C4-2B (cell line): ENCODE measurements at regions not wholly inside any gene's neighbourhood (a gene's known extent, or its start where the extent isn't known, plus 50 kb on each side); places are given as distances from the start of the nearest gene placed in this dataset.

Experiments used
- H3K27ac ChIP-seq: fragments of 450-650 bp; 2 replicates; pipeline ENCODE4 v1.5.1; 2017
- CTCF ChIP-seq: fragments of 450-650 bp; conservative IDR thresholded peaks from 2 replicates; pipeline ENCODE4 v1.5.1; 2017; ENCODE audit warnings: mild to moderate bottlenecking
- ZFX ChIP-seq: fragments of 450-650 bp; IDR thresholded peaks from 2 replicates; pipeline ENCODE4 v1.6.1; 2017

GRCh38 chr15:46589088-46589487, 954.3 kb downstream of the SQOR start:
- TF ChIP-seq ZFX (no peak), CTCF (no peak)
- H3K27ac ChIP-seq, result no peak overlapping the region

- no peak overlapping the region for H3K27ac ChIP-seq
- TF ChIP-seq CTCF, result no peak
- TF ChIP-seq ZFX, result no peak
Measured at GRCh38 chr15:46591462-46591861, 956.6 kb downstream of the SQOR start.

GRCh38 chr15:46595016-46595415, 960.2 kb downstream of the SQOR start:
- no peak for TF ChIP-seq ZFX
- no peak for TF ChIP-seq CTCF

GRCh38 chr15:46607077-46607476, 972.2 kb downstream of the SQOR start:
- no peak overlapping the region for H3K27ac ChIP-seq
- no peak for TF ChIP-seq ZFX
- no peak for TF ChIP-seq CTCF

More at GRCh38 chr15:46595016-46595415, 960.2 kb downstream of the SQOR start:
- H3K27ac ChIP-seq, result no peak overlapping the region

GRCh38 chr15:46616033-46616432, 981.2 kb downstream of the SQOR start:
- no peak for TF ChIP-seq ZFX
- no peak for TF ChIP-seq CTCF
- no peak overlapping the region for H3K27ac ChIP-seq

GRCh38 chr15:46617507-46617906, 982.7 kb downstream of the SQOR start:
- H3K27ac ChIP-seq, result no peak overlapping the region
- TF ChIP-seq ZFX (no peak), CTCF (no peak)

- no peak for TF ChIP-seq ZFX
- TF ChIP-seq CTCF, result no peak
- H3K27ac ChIP-seq, result no peak overlapping the region
Measured at GRCh38 chr15:46618984-46619383, 984.2 kb downstream of the SQOR start.
